ENCODE measurements at regions not wholly inside any gene's neighbourhood (a gene's known extent, or its start where the extent isn't known, plus 50 kb on each side); places are given as distances from the start of the nearest gene placed in this dataset.

GRCh38 chr6:156281266-156281665 lies 495.9 kb upstream of the ARID1B start:
- TF ChIP-seq POLR2AphosphoS5 (IDR thresholded peaks at IDR 0.05; ENCODE audit: borderline replicate concordance, low read depth, low read length), result no peak
- no peak for TF ChIP-seq EZH2 (IDR thresholded peaks at IDR 0.05)
- TF ChIP-seq FOXP2 (optimal IDR thresholded peaks at IDR 0.05; ENCODE audit: control extremely low read depth, extremely low read length, insufficient read depth), result no peak

Measured in SK-N-MC (cell line).